Natural killer cell (primary cell): ENCODE measurements at regions not wholly inside any gene's neighbourhood (a gene's known extent, or its start where the extent isn't known, plus 50 kb on each side); places are given as distances from the start of the nearest gene placed in this dataset.
A peak's percentile ranks its signal among the peaks of the same experiment; 100 is the strongest.

Source experiments
- ATAC-seq, 3 donors: fragments of 150-1000 bp in 2 of 3; fragments of 200-7000 bp in 1 of 3; cut with Tn5 transposase; 1 replicate in 1 of 3; 2 replicates in 2 of 3; pipeline ENCODE4 v1.10.0; 2021; ENCODE audit warnings: mild to moderate bottlenecking in 2 of 3, moderate library complexity in 2 of 3
- DNase-seq, 2 donors: peaks; one replicate each; pipeline versions ENCODE4 v3.0.0 to v3.0.0-alpha.2; 2013 to 2021; ENCODE audit warnings: mixed read lengths in 1 of 2
- H3K27ac ChIP-seq: one replicate; pipeline ENCODE4 v1.5.1; 2013; ENCODE audit warnings: mild to moderate bottlenecking, low read length
- H3K27me3 ChIP-seq: one replicate; pipeline ENCODE4 v1.6.1; 2013; ENCODE audit warnings: low read length; ENCODE audit not compliant: control insufficient read depth, insufficient read depth
- H3K36me3 ChIP-seq: one replicate; pipeline ENCODE4 v1.6.1; 2013; ENCODE audit warnings: low read length; ENCODE audit not compliant: control insufficient read depth, insufficient read depth
- H3K4me1 ChIP-seq: one replicate; pipeline ENCODE4 v1.6.1; 2013; ENCODE audit warnings: low read length; ENCODE audit not compliant: control insufficient read depth, insufficient read depth
- H3K4me3 ChIP-seq: one replicate; pipeline ENCODE4 v1.5.1; 2013; ENCODE audit warnings: low read length
- H3K9me3 ChIP-seq: one replicate; pipeline ENCODE4 v1.6.1; 2013; ENCODE audit warnings: low read length; ENCODE audit not compliant: control insufficient read depth, insufficient read depth
- H3K27ac Mint-ChIP-seq, 2 donors: one replicate each; pipeline ENCODE4 v1.8.0; 2022; ENCODE audit warnings: mild to moderate bottlenecking in 2 of 2, mixed read lengths in 2 of 2, moderate library complexity in 1 of 2
- H3K27me3 Mint-ChIP-seq, 2 donors: one replicate each; pipeline ENCODE4 v1.8.0; 2022; ENCODE audit warnings: low read depth in 2 of 2, mixed read lengths in 2 of 2
- H3K36me3 Mint-ChIP-seq: one replicate; pipeline ENCODE4 v1.8.0; 2022; ENCODE audit warnings: mixed read lengths
- H3K4me1 Mint-ChIP-seq, 2 donors: one replicate each; pipeline ENCODE4 v1.8.0; 2022; ENCODE audit warnings: mixed read lengths in 2 of 2
- H3K4me3 Mint-ChIP-seq: one replicate; pipeline ENCODE4 v1.8.0; 2022; ENCODE audit warnings: mild to moderate bottlenecking, moderate library complexity, mixed read lengths
- H3K9me3 Mint-ChIP-seq, 2 donors: one replicate each; pipeline ENCODE4 v1.8.0; 2022; ENCODE audit warnings: mixed read lengths in 2 of 2
- CTCF ChIP-seq: fragments of 200-600 bp; IDR thresholded peaks from one replicate; pipeline ENCODE4 v1.8.0; 2022; ENCODE audit warnings: antibody characterized with exemption
- WGBS: methylation state at CpG from one replicate; pipeline ENCODE4 v1.1.7; 2013; ENCODE audit warnings: missing lambda C conversion rate; ENCODE audit not compliant: insufficient coverage; 5-methylcytosine and 5-hydroxymethylcytosine counted together
- intact Hi-C: fragments of 100-400 bp; cut with micrococcal nuclease; formaldehyde crosslinking; loops from one replicate; pipeline ENCODE4 v1.14.2; 2022

GRCh38 chr1:209349363-209350308 lies 233.9 kb upstream of the CAMK1G start:
- H3K4me3 Mint-ChIP-seq: no peak overlapping the region
- DNase-seq: no peak
- intact Hi-C loops: no loop called here

GRCh38 chr1:209353053-209353452 lies 230.5 kb upstream of the CAMK1G start:
- DNase-seq: no peak
- H3K27me3 ChIP-seq: no peaks in the 10 kb centered on the region
- no peaks in the 10 kb centered on the region for H3K9me3 Mint-ChIP-seq
- ATAC-seq: no peak
- H3K9me3 ChIP-seq: no peaks in the 10 kb centered on the region
- no peaks in the 10 kb centered on the region for H3K4me1 ChIP-seq
- H3K36me3 Mint-ChIP-seq: no peaks in the 10 kb centered on the region
- no peaks in the 10 kb centered on the region for H3K4me1 Mint-ChIP-seq
- intact Hi-C loops: no loop called here
- H3K4me3 Mint-ChIP-seq: no peak overlapping the region
- H3K27ac Mint-ChIP-seq: no peak overlapping the region
- no peaks in the 10 kb centered on the region for H3K36me3 ChIP-seq
- no peak overlapping the region for H3K4me3 ChIP-seq
- TF ChIP-seq CTCF: no peak
- H3K27ac ChIP-seq: no peak overlapping the region
- peaks cover 0 to 2% of the 10 kb centered on the region in 2 donors for H3K27me3 Mint-ChIP-seq
- WGBS: 71% methylated on average over 3 of the region's 3 CpGs

More at GRCh38 chr1:209349363-209350308, 233.9 kb upstream of the CAMK1G start:
- no peak for TF ChIP-seq CTCF
- no peaks in the 10 kb centered on the region for H3K9me3 ChIP-seq
- Mint-ChIP-seq H3K27ac (no peak overlapping the region), H3K9me3 (no peaks in the 10 kb centered on the region), H3K27me3 (peaks cover 0 to 6% of the 10 kb centered on the region in 2 donors), H3K4me1 (no peaks in the 10 kb centered on the region), H3K36me3 (no peaks in the 10 kb centered on the region)
- no peaks in the 10 kb centered on the region for H3K27me3 ChIP-seq
- H3K36me3 ChIP-seq: no peaks in the 10 kb centered on the region
- ATAC-seq: no peak
- no peaks in the 10 kb centered on the region for H3K4me1 ChIP-seq
- H3K27ac ChIP-seq: no peak overlapping the region
- H3K4me3 ChIP-seq: no peak overlapping the region
- 88% methylated on average over 8 of the region's 9 CpGs for WGBS

GRCh38 chr1:209354111-209354839 lies 229.2 kb upstream of the CAMK1G start:
- TF ChIP-seq CTCF: peak; percentile 52
- Histone ChIP-seq H3K36me3 (no peaks in the 10 kb centered on the region), H3K27me3 (no peaks in the 10 kb centered on the region), H3K27ac (no peak overlapping the region), H3K4me3 (no peak overlapping the region), H3K4me1 (no peaks in the 10 kb centered on the region), H3K9me3 (no peaks in the 10 kb centered on the region)
- no peaks in the 10 kb centered on the region for H3K36me3 Mint-ChIP-seq
- H3K4me1 Mint-ChIP-seq: no peaks in the 10 kb centered on the region
- H3K4me3 Mint-ChIP-seq: no peak overlapping the region
- ATAC-seq (peak; percentile 40 to 75 (median 72)), DNase-seq (peak in 1 of 2 donors; percentile 64)
- WGBS: 55% methylated on average over 20 of the region's 20 CpGs
- H3K27me3 Mint-ChIP-seq: peaks cover 0 to 9% of the 10 kb centered on the region in 2 donors
- no peak overlapping the region for H3K27ac Mint-ChIP-seq
- H3K9me3 Mint-ChIP-seq: no peaks in the 10 kb centered on the region
- intact Hi-C loops: no loop called here
